ENCODE measurements at regions not wholly inside any gene's neighbourhood (a gene's known extent, or its start where the extent isn't known, plus 50 kb on each side); places are given as distances from the start of the nearest gene placed in this dataset.

GRCh38 chr5:81846301-81846700, 95.4 kb upstream of the SSBP2 start:
- TF ChIP-seq CTCF (conservative IDR thresholded peaks at IDR 0.05; ENCODE audit: low read depth, low read length) = no peak
- no peak for TF ChIP-seq MXI1 (IDR thresholded peaks at IDR 0.05; ENCODE audit: borderline replicate concordance, low read depth, low read length)
